HG02970 (cell line): ENCODE measurements at regions not wholly inside any gene's neighbourhood (a gene's known extent, or its start where the extent isn't known, plus 50 kb on each side); places are given as distances from the start of the nearest gene placed in this dataset.

Source experiments
- ATAC-seq: cut with Tn5 transposase; IDR thresholded peaks from one replicate; pipeline ENCODE4 v1.9.1; 2021; ENCODE audit warnings: mild to moderate bottlenecking, moderate library complexity, moderate number of reproducible peaks; ENCODE audit not compliant: unreplicated experiment, low FRiP score

DNA sequence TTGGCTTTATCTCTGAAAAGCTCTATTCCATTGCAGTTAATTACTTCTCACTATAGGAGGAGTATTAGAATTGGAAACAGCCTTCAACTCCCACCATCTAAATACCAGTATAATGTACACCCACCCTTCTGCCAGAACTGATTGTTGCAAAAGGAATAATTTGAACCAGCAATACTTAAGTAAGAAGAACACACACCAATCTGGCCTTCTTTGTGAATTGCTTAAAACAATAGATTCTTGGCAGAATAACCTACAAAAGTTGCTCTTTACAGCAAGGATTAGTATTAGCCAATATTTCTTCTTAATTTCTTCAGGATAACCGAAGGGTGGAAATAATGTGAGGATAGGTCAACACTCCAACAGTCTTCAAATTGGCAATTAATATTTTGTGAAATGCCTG, 54.9 kb upstream of the ADAMTS5 start:
- no peak for ATAC-seq

- ATAC-seq = no peak
Measured at GRCh38 chr21:27021046-27021445, 54.2 kb upstream of the ADAMTS5 start.

DNA sequence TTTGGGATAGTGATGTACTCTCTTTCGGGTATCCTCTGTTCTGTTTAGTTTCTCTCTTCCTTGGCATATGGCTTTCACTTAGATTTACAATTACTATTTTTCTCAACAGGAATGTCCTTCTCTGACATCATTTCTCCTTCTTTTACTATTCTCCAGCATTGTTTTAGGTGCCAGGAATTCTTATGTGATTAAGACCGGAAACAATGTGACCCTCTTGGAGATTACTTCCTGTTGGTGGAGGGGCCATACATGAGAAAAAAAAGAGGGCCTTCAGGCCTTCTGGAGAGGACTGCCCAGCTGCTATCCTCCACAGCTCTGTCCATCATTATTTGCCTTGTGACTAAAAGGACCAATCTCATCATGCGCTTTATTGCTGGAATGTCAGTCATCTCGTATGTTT, 50.4 kb upstream of the ADAMTS5 start:
- no peak for ATAC-seq
